AG08395 (cell line): ENCODE measurements at regions not wholly inside any gene's neighbourhood (a gene's known extent, or its start where the extent isn't known, plus 50 kb on each side); places are given as distances from the start of the nearest gene placed in this dataset.

ENCODE experiments used
- DNase-seq: peaks from one replicate; pipeline ENCODE4 v3.0.0; 2012; ENCODE audit warnings: mixed read lengths, low spot score

- no peak for DNase-seq
These were observed 57.8 kb upstream of the IGFBP2 start for GRCh38 chr2:216575465-216575864.

GRCh38 chr2:216576616-216577015, 56.6 kb upstream of the IGFBP2 start:
- DNase-seq, result no peak

- no peak for DNase-seq
These were observed 54.9 kb upstream of the IGFBP2 start for GRCh38 chr2:216578325-216578724.

GRCh38 chr2:216583147-216583546, 50.1 kb upstream of the IGFBP2 start:
- peak; percentile 68 for DNase-seq
